Neuronal stem cell (in vitro differentiated cells): ENCODE measurements at regions not wholly inside any gene's neighbourhood (a gene's known extent, or its start where the extent isn't known, plus 50 kb on each side); places are given as distances from the start of the nearest gene placed in this dataset.

Source experiments
- DNase-seq: peaks from one replicate; pipeline ENCODE4 v3.0.0-alpha.2; 2013; ENCODE audit warnings: low spot score
- H2AFZ ChIP-seq: one replicate; pipeline ENCODE4 v1.6.1; 2013; ENCODE audit warnings: mild to moderate bottlenecking, low read length, inconsistent platforms
- H2AK5ac ChIP-seq: 2 replicates; pipeline ENCODE4 v1.6.1; 2013; ENCODE audit warnings: low read depth, mild to moderate bottlenecking, inconsistent platforms, low read length, moderate library complexity, mixed read lengths
- H2BK120ac ChIP-seq: 2 replicates; pipeline ENCODE4 v1.6.1; 2013; ENCODE audit warnings: low read depth, mild to moderate bottlenecking, inconsistent platforms, low read length, moderate library complexity, mixed read lengths
- H2BK12ac ChIP-seq: one replicate; pipeline ENCODE4 v1.6.1; 2013; ENCODE audit warnings: low read length, inconsistent platforms
- H2BK15ac ChIP-seq: 2 replicates; pipeline ENCODE4 v1.6.1; 2013; ENCODE audit warnings: mild to moderate bottlenecking, low read length, inconsistent platforms, mixed read lengths
- H2BK5ac ChIP-seq: one replicate; pipeline ENCODE4 v1.6.1; 2013; ENCODE audit warnings: inconsistent platforms, mild to moderate bottlenecking, low read length, moderate library complexity
- H3K14ac ChIP-seq: one replicate; pipeline ENCODE4 v1.6.1; 2013; ENCODE audit warnings: low read length, inconsistent platforms
- H3K18ac ChIP-seq: 2 replicates; pipeline ENCODE4 v1.6.1; 2013; ENCODE audit warnings: low read length, inconsistent platforms
- H3K23ac ChIP-seq: 2 replicates; pipeline ENCODE4 v1.6.1; 2013; ENCODE audit warnings: low read depth, mild to moderate bottlenecking, mixed read lengths, low read length, inconsistent platforms; ENCODE audit not compliant: poor library complexity
- H3K27ac ChIP-seq: replicated peaks from 3 replicates; pipeline ENCODE4 v1.5.1; 2013; ENCODE audit warnings: low read length, inconsistent platforms
- H3K27me3 ChIP-seq, 3 experiments: 2 replicates each; pipeline ENCODE4 v1.6.1; 2013; ENCODE audit warnings: low read length in 3 of 3, mild to moderate bottlenecking in 2 of 3, inconsistent platforms in 1 of 3, low read depth in 1 of 3, mixed read lengths in 1 of 3, moderate library complexity in 1 of 3; ENCODE audit not compliant: control insufficient read depth in 3 of 3, insufficient read depth in 3 of 3
- H3K36me3 ChIP-seq, 2 donors: replicated peaks in 1 of 2; 2 replicates each; pipeline ENCODE4 v1.6.1; 2013; ENCODE audit warnings: low read length in 2 of 2; ENCODE audit not compliant: control insufficient read depth in 2 of 2, insufficient read depth in 2 of 2
- H3K4ac ChIP-seq: 2 replicates; pipeline ENCODE4 v1.6.1; 2013; ENCODE audit warnings: inconsistent platforms, mild to moderate bottlenecking, low read length, moderate library complexity
- H3K4me1 ChIP-seq, 2 donors: 1 replicate in 1 of 2; 2 replicates in 1 of 2; pipeline ENCODE4 v1.6.1; 2013; ENCODE audit warnings: low read length in 2 of 2, low read depth in 1 of 2; ENCODE audit not compliant: control insufficient read depth in 2 of 2, insufficient read depth in 1 of 2
- H3K4me2 ChIP-seq: one replicate; pipeline ENCODE4 v1.6.1; 2013; ENCODE audit warnings: mild to moderate bottlenecking, low read length, inconsistent platforms; ENCODE audit not compliant: insufficient read depth, poor library complexity, severe bottlenecking
- H3K4me3 ChIP-seq, 2 donors: 2 replicates each; pipeline ENCODE4 v1.5.1; 2013; ENCODE audit warnings: low read length in 2 of 2, mild to moderate bottlenecking in 2 of 2, inconsistent platforms in 1 of 2, moderate library complexity in 1 of 2
- H3K79me1 ChIP-seq: one replicate; pipeline ENCODE4 v1.6.1; 2013; ENCODE audit warnings: low read depth, mild to moderate bottlenecking, inconsistent platforms, low read length, moderate library complexity
- H3K9ac ChIP-seq: one replicate; pipeline ENCODE4 v1.6.1; 2013; ENCODE audit warnings: mild to moderate bottlenecking, low read depth, low read length, inconsistent platforms; ENCODE audit not compliant: poor library complexity
- H3K9me3 ChIP-seq, 2 donors: replicated peaks in 1 of 2; 2 replicates each; pipeline versions ENCODE3 to v1.6.1; 2013; ENCODE audit warnings: low read length in 2 of 2, mild to moderate bottlenecking in 2 of 2, inconsistent platforms in 1 of 2, low read depth in 1 of 2, mixed read lengths in 1 of 2, moderate library complexity in 1 of 2; ENCODE audit not compliant: control insufficient read depth in 2 of 2, insufficient read depth in 1 of 2
- H4K8ac ChIP-seq: one replicate; pipeline ENCODE4 v1.6.1; 2013; ENCODE audit warnings: low read depth, mild to moderate bottlenecking, inconsistent platforms, low read length, moderate library complexity
- H4K91ac ChIP-seq: one replicate; pipeline ENCODE4 v1.6.1; 2013; ENCODE audit warnings: low read length, low read depth, mild to moderate bottlenecking, inconsistent platforms; ENCODE audit not compliant: poor library complexity
- WGBS, 2 donors: extraction: QIAGEN DNeasy Blood & Tissue Kit; methylation state at CpG; one replicate each; pipeline ENCODE4 v1.1.7; 2013; ENCODE audit warnings: missing lambda C conversion rate in 2 of 2, mixed read lengths in 1 of 2; ENCODE audit not compliant: insufficient read length in 2 of 2, insufficient replicate concordance in 1 of 2; ENCODE audit errors: extremely low coverage in 2 of 2; 5-methylcytosine and 5-hydroxymethylcytosine counted together

DNA sequence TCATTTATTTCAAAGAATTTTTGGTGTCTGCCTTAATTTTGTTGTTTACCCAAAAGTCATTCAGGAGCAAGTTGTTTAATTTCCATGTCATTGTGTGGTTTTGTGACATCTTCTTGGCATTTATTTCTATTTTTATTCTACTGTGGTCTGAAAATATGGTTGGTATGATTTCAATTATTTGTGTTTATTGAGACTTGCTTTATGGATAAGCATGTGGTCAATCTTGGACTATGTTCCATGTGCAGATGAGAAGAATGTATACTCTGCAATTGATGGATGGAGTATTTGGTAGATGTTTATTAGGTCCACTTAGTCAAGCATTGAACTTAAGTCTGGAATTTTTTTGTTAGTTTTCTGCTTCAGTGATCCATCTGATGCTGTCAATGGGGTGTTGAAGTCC lies 383.0 kb downstream of the PMP22 start:
- Histone ChIP-seq H3K14ac (no peak overlapping the region), H3K36me3 (no peaks in the 10 kb centered on the region)

DNA sequence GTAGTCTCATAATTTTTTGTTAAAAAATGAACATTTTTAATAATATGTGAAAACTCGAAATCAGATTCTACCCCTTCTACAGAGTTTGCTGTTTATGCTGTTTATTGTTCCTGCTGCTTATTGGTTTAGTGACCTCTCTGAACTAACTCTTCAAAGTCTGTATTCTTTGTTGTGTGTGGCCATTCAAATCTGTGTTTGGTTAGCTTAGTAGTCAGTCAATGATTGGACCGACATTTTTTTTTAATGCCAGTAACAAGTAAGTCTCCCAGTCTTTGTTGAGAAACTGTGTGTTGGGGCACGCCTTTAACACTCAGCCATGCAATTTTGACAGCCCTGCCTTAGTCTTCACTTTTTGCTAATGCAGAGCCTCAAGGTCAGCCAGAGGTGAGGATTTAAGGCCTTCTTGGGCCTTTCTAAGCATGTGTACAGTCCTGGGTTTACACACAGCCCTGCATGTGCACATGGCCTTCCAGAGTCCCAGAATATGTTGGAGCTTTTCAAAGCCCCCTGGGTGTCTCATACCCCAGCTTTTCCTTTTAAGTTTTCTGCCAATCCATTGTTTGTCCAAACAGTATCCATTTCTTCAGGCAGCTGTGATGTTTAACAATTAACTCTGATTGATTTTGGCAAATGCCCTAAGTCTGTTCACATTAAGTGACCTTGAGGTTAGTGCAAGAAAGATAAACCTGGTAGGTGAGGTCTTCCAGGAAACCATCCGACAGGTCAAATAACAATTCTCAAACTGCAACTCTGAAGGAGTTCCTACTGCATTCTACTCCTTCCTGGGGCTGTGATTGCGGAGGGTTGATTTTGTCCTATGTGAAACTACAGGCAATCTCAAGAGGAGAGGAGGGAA lies 389.3 kb downstream of the PMP22 start:
- DNase-seq: no peak

More for the DNA sequence above, 383.0 kb downstream of the PMP22 start:
- H3K27ac ChIP-seq: no peak overlapping the region
- no peak overlapping the region for H2AK5ac ChIP-seq
- no peak overlapping the region for H2BK120ac ChIP-seq
- no peak overlapping the region for H4K8ac ChIP-seq
- H2AFZ ChIP-seq: no peak overlapping the region
- no peaks in the 10 kb centered on the region for H3K79me1 ChIP-seq
- no peak overlapping the region for H2BK5ac ChIP-seq
- no peak overlapping the region for H3K4me2 ChIP-seq
- H3K4me1 ChIP-seq: no peaks in the 10 kb centered on the region
- H3K27me3 ChIP-seq: peaks cover 0 to 2% (median 0%) of the 10 kb centered on the region in 3 experiments
- no peak overlapping the region for H3K4ac ChIP-seq
- peaks cover 10 to 52% of the 10 kb centered on the region in 2 donors for H3K9me3 ChIP-seq
- no peak overlapping the region for H4K91ac ChIP-seq
- no peak overlapping the region for H3K18ac ChIP-seq
- no peak overlapping the region for H3K9ac ChIP-seq
- DNase-seq: no peak
- no peak overlapping the region for H2BK15ac ChIP-seq
- no peak overlapping the region for H2BK12ac ChIP-seq
- no peak overlapping the region for H3K23ac ChIP-seq
- no peak overlapping the region for H3K4me3 ChIP-seq

DNA sequence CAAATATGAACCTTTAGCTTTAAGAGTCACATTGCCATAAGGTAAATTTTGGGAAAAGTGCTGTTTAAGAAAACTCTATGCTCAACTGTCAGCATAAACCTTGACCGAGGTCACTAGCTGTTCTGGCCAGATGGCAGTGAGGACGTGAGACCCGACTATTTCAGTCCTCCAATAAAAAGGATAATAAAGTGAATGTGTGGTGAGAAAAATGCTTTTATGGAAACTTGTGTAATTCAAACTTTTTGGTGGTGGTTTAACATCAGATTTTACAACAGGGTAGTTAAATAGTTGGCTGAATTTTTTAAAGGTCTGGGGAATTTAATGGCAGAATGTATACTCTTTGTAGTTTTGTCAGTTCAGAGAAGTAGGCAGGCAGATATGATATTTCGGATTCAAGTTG lies 391.1 kb downstream of the PMP22 start:
- no peaks in the 10 kb centered on the region for H3K4me1 ChIP-seq
- WGBS, 2 donors: no CpG with 5 or more reads among the region's 4 CpGs

More for the DNA sequence above, 389.3 kb downstream of the PMP22 start:
- Histone ChIP-seq H2BK12ac (no peak overlapping the region), H2BK5ac (no peak overlapping the region), H3K36me3 (no peaks in the 10 kb centered on the region), H3K4me2 (no peak overlapping the region), H3K9me3 (peaks cover 0 to 14% of the 10 kb centered on the region in 2 donors), H2BK15ac (no peak overlapping the region), H4K8ac (no peak overlapping the region), H2AK5ac (no peak overlapping the region), H4K91ac (no peak overlapping the region), H3K4me3 (no peak overlapping the region), H2AFZ (no peak overlapping the region), H3K27me3 (peaks cover 0 to 2% (median 0%) of the 10 kb centered on the region in 3 experiments), H3K23ac (no peak overlapping the region), H3K79me1 (no peaks in the 10 kb centered on the region), H3K9ac (no peak overlapping the region), H3K27ac (no peak overlapping the region), H3K14ac (no peak overlapping the region), H3K4me1 (no peaks in the 10 kb centered on the region), H3K4ac (no peak overlapping the region), H3K18ac (peak overlapping the region; percentile 38), H2BK120ac (no peak overlapping the region)
- WGBS, 2 donors: no CpG with 5 or more reads among the region's 5 CpGs

DNA sequence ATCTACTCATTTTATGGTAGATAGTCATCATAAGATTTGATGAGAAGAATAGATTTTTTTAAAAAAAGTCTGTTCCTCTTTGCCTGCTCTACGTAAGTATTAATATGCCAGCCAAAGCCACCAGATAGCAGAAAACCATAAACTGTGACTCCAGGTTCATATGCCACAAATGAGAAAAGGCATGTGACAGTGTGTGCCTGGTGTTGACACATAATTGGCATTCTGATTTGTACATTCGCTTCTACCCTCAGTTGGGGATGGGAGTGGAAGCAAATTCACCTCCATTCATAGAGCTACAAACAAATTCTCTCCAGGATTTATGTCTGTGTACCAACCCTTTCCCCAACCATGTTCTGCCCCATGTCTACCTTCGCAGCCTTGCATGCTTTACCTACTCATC lies 391.6 kb downstream of the PMP22 start:
- H4K91ac ChIP-seq: no peak overlapping the region
- no peak overlapping the region for H4K8ac ChIP-seq
- no CpG with 5 or more reads among the region's 3 CpGs for WGBS, 2 donors
- no peak overlapping the region for H3K4me3 ChIP-seq
- no peak overlapping the region for H3K27ac ChIP-seq
- H3K23ac ChIP-seq: no peak overlapping the region
- no peak overlapping the region for H3K18ac ChIP-seq
- no peak overlapping the region for H3K14ac ChIP-seq
- H3K79me1 ChIP-seq: no peaks in the 10 kb centered on the region
- H2BK5ac ChIP-seq: no peak overlapping the region
- no peak overlapping the region for H2BK15ac ChIP-seq
- no peak overlapping the region for H3K9ac ChIP-seq
- no peaks in the 10 kb centered on the region for H3K4me1 ChIP-seq
- H3K36me3 ChIP-seq: no peaks in the 10 kb centered on the region
- H3K27me3 ChIP-seq: peaks cover 0 to 2% (median 0%) of the 10 kb centered on the region in 3 experiments
- no peak for DNase-seq
- no peak overlapping the region for H2BK12ac ChIP-seq
- no peak overlapping the region for H2BK120ac ChIP-seq
- H3K4me2 ChIP-seq: no peak overlapping the region
- H3K9me3 ChIP-seq: peaks cover 0 to 10% of the 10 kb centered on the region in 2 donors
- no peak overlapping the region for H2AFZ ChIP-seq
- H2AK5ac ChIP-seq: no peak overlapping the region
- no peak overlapping the region for H3K4ac ChIP-seq

More for the DNA sequence above, 391.1 kb downstream of the PMP22 start:
- H3K9me3 ChIP-seq: peaks cover 0 to 10% of the 10 kb centered on the region in 2 donors
- H4K91ac ChIP-seq: no peak overlapping the region
- no peak overlapping the region for H2AK5ac ChIP-seq
- H2AFZ ChIP-seq: no peak overlapping the region
- no peak for DNase-seq
- no peak overlapping the region for H3K27ac ChIP-seq
- no peak overlapping the region for H4K8ac ChIP-seq
- no peak overlapping the region for H3K9ac ChIP-seq
- no peak overlapping the region for H3K4me3 ChIP-seq
- H3K27me3 ChIP-seq: peaks cover 0 to 2% (median 0%) of the 10 kb centered on the region in 3 experiments
- H2BK15ac ChIP-seq: no peak overlapping the region
- H3K23ac ChIP-seq: no peak overlapping the region
- H2BK120ac ChIP-seq: no peak overlapping the region
- no peaks in the 10 kb centered on the region for H3K36me3 ChIP-seq
- H3K4me2 ChIP-seq: no peak overlapping the region
- no peak overlapping the region for H3K14ac ChIP-seq
- no peak overlapping the region for H3K4ac ChIP-seq
- no peak overlapping the region for H2BK12ac ChIP-seq
- H2BK5ac ChIP-seq: no peak overlapping the region
- no peaks in the 10 kb centered on the region for H3K79me1 ChIP-seq
- no peak overlapping the region for H3K18ac ChIP-seq
